Heart left ventricle (tissue), 16 donors: ENCODE measurements at regions not wholly inside any gene's neighbourhood (a gene's known extent, or its start where the extent isn't known, plus 50 kb on each side); places are given as distances from the start of the nearest gene placed in this dataset.
"Not testable (repeated sequence)": the region's sequence is repeated elsewhere in the genome, so short reads cannot be mapped to it uniquely, and the experiment has no call there.

Source experiments
- ATAC-seq, 4 donors: fragments of 200-7000 bp; cut with Tn5 transposase; one replicate each; pipeline ENCODE4 v1.9.1; 2020 to 2022; ENCODE audit warnings: moderate library complexity in 4 of 4, mild to moderate bottlenecking in 3 of 4, moderate number of reproducible peaks in 1 of 4
- DNase-seq, 5 donors: peaks; one replicate each; pipeline ENCODE4 v3.0.0-alpha.2; 2020
- H3K27ac ChIP-seq, 12 donors: fragments of 200-600 bp; sonication (generic) in 4 of 12; one replicate each; pipeline versions ENCODE4 v1.5.0 to v1.8.0; 2016 to 2022; ENCODE audit warnings: mild to moderate bottlenecking in 2 of 12
- H3K27me3 ChIP-seq, 9 donors: fragments of 200-600 bp; sonication (generic) in 2 of 9; one replicate each; pipeline versions ENCODE4 v1.5.1 to v1.8.0; 2016 to 2022; ENCODE audit warnings: mild to moderate bottlenecking in 3 of 9
- H3K36me3 ChIP-seq, 9 donors: fragments of 200-600 bp; sonication (generic) in 2 of 9; one replicate each; pipeline versions ENCODE4 v1.5.0 to v1.8.0; 2018 to 2022; ENCODE audit warnings: mild to moderate bottlenecking in 2 of 9
- H3K4me1 ChIP-seq, 12 donors: fragments of 200-600 bp; sonication (generic) in 4 of 12; one replicate each; pipeline versions ENCODE4 v1.5.0 to v1.8.0; 2016 to 2022; ENCODE audit warnings: mild to moderate bottlenecking in 3 of 12
- H3K4me3 ChIP-seq, 12 donors: fragments of 200-600 bp; sonication (generic) in 4 of 12; one replicate each; pipeline versions ENCODE4 v1.5.0 to v1.8.0; 2017 to 2022; ENCODE audit warnings: mild to moderate bottlenecking in 9 of 12, moderate library complexity in 4 of 12
- H3K9me3 ChIP-seq, 12 donors: fragments of 200-600 bp; sonication (generic) in 4 of 12; one replicate each; pipeline versions ENCODE4 v1.5.0 to v1.8.0; 2016 to 2022; ENCODE audit warnings: mild to moderate bottlenecking in 1 of 12
- POLR2A ChIP-seq, 2 donors: fragments of 450-650 bp; IDR thresholded peaks; one replicate each; pipeline ENCODE4 v1.6.1; 2017; ENCODE audit warnings: antibody characterized with exemption in 2 of 2, mild to moderate bottlenecking in 2 of 2, moderate library complexity in 2 of 2
- WGBS, 4 donors: extraction: QIAGEN DNeasy Blood & Tissue Kit in 2 of 4; methylation state at CpG; one replicate each; pipeline versions ENCODE4 v1.1.5 to v1.1.7; 2013 to 2018; 5-methylcytosine and 5-hydroxymethylcytosine counted together
- intact Hi-C, 10 donors: fragments of 100-400 bp; cut with DNase I; formaldehyde crosslinking; loops; one replicate each; pipeline versions ENCODE4 v1.11.1 to v1.14.2; 2022
- TF ChIP-seq, protein P1 (sequence below), 12 donors: fragments of 200-600 bp; sonication (generic) in 4 of 12; IDR thresholded peaks; one replicate each; pipeline versions ENCODE4 v1.5.0 to v1.8.0; 2018 to 2022; ENCODE audit warnings: antibody characterized with exemption in 12 of 12, mild to moderate bottlenecking in 5 of 12
- donor health status: ischemic (EF 13 %, LVEDD 7.1; RV severe dilation, severe dysfunction).
- donor health status: healthy with polysubstance abuse.
- donor health status: DM: no; HTN: yes; CAD: no.
- donor health status: DM: no; HTN: no; CAD: no.
- donor health status: ischemic (EF 25% LVEDD 6.9; RV normal size, moderate dysfunction).
- donor health status: ischemic (EF 25% LVEDD 5.7; RV mildly dilated, moderate dysfunction).
- donor health status: healthy.
- donor health status: DM: yes; HTN: yes; CAD: no.
- donor health status: ischemic (EF 35%, LVEDD 5.7; RV mildly dilated, moderate dysfunction).
- donor health status: nonischemic (EF 11% LVEDD 7.7; RV severe dilation, severe dysfunction).
- donor health status: DM: yes; HTN: yes; CAD: no.
- donor health status: PGD.
- donor health status: ischemic (EF 29% LVEDD 5.4; RV normal size, mild dysfunction).
- donor health status: nonischemic (EF 23%, LVEDD 6.1; RV moderate dilation, normal function).

DNA sequence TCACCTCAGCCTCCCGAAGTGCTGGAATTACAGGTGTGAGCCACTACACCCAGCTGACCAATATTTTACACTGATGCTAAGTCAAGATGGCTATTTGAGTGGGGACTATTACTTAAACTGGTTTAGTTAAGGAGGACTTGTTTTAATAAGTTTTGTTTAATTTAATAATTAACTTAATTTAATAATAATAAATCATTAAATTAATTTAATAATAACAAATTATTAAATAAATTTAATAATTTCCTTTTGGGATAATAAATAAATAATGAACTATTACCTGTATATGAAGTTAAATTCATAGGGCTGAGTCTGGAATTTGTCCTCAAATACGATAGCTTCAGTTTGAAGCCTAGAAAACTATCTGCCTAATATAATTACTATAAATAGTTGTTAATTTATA is 665.1 kb upstream of the COX7C start:
- intact Hi-C loops = no loop called here
- no peaks in the 10 kb centered on the region for H3K36me3 ChIP-seq
- H3K27ac ChIP-seq = no peak overlapping the region
- ATAC-seq (no peak), DNase-seq (no peak)
- H3K9me3 ChIP-seq = peaks cover 0 to 27% (median 1%) of the 10 kb centered on the region in 12 donors
- 82 to 88% (median 85%) methylated on average over 2 of the region's 2 CpGs for WGBS, 4 donors
- TF ChIP-seq POLR2A (IDR thresholded peaks at IDR 0.05) = no peak
- no peak overlapping the region for H3K4me3 ChIP-seq
- no peaks in the 10 kb centered on the region for H3K4me1 ChIP-seq
- H3K27me3 ChIP-seq = no peaks in the 10 kb centered on the region

GRCh38 chr5:85967681-85968080 is 650.1 kb upstream of the COX7C start:
- Histone ChIP-seq H3K36me3 (no peaks in the 10 kb centered on the region), H3K4me3 (no peak overlapping the region), H3K9me3 (no peaks in the 10 kb centered on the region), H3K27ac (no peak overlapping the region), H3K27me3 (no peaks in the 10 kb centered on the region), H3K4me1 (no peaks in the 10 kb centered on the region)
- 73 to 81% (median 79%) methylated on average over 4 of the region's 4 CpGs for WGBS, 4 donors
- no peak for ATAC-seq
- intact Hi-C loops = no loop called here
- no peak for TF ChIP-seq POLR2A (IDR thresholded peaks at IDR 0.05)
- TF ChIP-seq, protein P1, sequence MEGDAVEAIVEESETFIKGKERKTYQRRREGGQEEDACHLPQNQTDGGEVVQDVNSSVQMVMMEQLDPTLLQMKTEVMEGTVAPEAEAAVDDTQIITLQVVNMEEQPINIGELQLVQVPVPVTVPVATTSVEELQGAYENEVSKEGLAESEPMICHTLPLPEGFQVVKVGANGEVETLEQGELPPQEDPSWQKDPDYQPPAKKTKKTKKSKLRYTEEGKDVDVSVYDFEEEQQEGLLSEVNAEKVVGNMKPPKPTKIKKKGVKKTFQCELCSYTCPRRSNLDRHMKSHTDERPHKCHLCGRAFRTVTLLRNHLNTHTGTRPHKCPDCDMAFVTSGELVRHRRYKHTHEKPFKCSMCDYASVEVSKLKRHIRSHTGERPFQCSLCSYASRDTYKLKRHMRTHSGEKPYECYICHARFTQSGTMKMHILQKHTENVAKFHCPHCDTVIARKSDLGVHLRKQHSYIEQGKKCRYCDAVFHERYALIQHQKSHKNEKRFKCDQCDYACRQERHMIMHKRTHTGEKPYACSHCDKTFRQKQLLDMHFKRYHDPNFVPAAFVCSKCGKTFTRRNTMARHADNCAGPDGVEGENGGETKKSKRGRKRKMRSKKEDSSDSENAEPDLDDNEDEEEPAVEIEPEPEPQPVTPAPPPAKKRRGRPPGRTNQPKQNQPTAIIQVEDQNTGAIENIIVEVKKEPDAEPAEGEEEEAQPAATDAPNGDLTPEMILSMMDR (IDR thresholded peaks at IDR 0.05) = no peak
- DNase-seq = no peak

- Histone ChIP-seq H3K4me3 (no peak overlapping the region), H3K9me3 (no peaks in the 10 kb centered on the region), H3K36me3 (no peaks in the 10 kb centered on the region), H3K27ac (no peak overlapping the region), H3K27me3 (no peaks in the 10 kb centered on the region), H3K4me1 (no peaks in the 10 kb centered on the region)
- ATAC-seq (no peak), DNase-seq (no peak)
- no peak for TF ChIP-seq POLR2A (IDR thresholded peaks at IDR 0.05)
- TF ChIP-seq, protein P1 (IDR thresholded peaks at IDR 0.05) = no peak
- WGBS, 4 donors = 83 to 89% (median 88%) methylated on average over 4 of the region's 4 CpGs
- intact Hi-C loops = no loop called here
These were observed 645.2 kb upstream of the COX7C start for GRCh38 chr5:85972539-85972938.

GRCh38 chr5:85985167-85985566 is 632.6 kb upstream of the COX7C start:
- intact Hi-C loops = no loop called here
- Histone ChIP-seq H3K4me1 (no peaks in the 10 kb centered on the region), H3K27ac (no peak overlapping the region), H3K36me3 (no peaks in the 10 kb centered on the region), H3K27me3 (no peaks in the 10 kb centered on the region), H3K9me3 (peaks cover 0 to 7% (median 0%) of the 10 kb centered on the region in 12 donors), H3K4me3 (no peak overlapping the region)
- TF ChIP-seq, protein P1 (IDR thresholded peaks at IDR 0.05) = no peak
- TF ChIP-seq POLR2A (IDR thresholded peaks at IDR 0.05) = no peak
- 81 to 89% (median 88%) methylated on average over 1 of the region's 1 CpG for WGBS, 4 donors
- ATAC-seq (no peak), DNase-seq (no peak)

DNA sequence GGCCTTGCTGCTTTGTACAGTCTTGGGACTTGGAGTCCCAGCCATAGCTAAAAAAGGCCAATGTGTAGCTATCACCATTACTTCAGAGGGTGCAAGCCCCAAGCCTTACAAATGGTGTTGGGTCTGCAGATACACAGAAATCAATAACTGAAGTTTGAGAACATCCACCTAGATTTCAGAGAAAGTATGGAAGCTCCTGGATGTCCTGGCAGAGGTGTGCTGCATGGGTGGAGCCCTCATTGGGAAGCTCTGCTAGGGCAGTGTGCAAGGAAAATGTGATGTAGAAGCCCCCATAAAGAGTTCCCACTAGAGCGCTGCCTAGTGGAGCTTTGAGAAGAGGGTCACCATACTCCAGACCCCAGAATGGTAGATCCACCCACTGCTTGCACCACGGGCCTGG is 626.7 kb upstream of the COX7C start:
- no peaks in the 10 kb centered on the region for H3K36me3 ChIP-seq
- no peaks in the 10 kb centered on the region for H3K4me1 ChIP-seq
- H3K27me3 ChIP-seq = no peaks in the 10 kb centered on the region
- TF ChIP-seq, protein P1 (IDR thresholded peaks at IDR 0.05) = no peak
- TF ChIP-seq POLR2A (IDR thresholded peaks at IDR 0.05) = no peak
- no peak overlapping the region for H3K27ac ChIP-seq
- DNase-seq (no peak), ATAC-seq (no peak)
- intact Hi-C loops = loop anchor here in 1 of 10 donors (10.0 kb wide), 1 partner anchor 1914 kb away; no protein-coding TSS in a partner anchor
- peaks cover 0 to 19% (median 0%) of the 10 kb centered on the region in 12 donors for H3K9me3 ChIP-seq
- no peak overlapping the region for H3K4me3 ChIP-seq
- WGBS, 4 donors = 50 to 81% (median 71%) methylated on average over 2 of the region's 2 CpGs

DNA sequence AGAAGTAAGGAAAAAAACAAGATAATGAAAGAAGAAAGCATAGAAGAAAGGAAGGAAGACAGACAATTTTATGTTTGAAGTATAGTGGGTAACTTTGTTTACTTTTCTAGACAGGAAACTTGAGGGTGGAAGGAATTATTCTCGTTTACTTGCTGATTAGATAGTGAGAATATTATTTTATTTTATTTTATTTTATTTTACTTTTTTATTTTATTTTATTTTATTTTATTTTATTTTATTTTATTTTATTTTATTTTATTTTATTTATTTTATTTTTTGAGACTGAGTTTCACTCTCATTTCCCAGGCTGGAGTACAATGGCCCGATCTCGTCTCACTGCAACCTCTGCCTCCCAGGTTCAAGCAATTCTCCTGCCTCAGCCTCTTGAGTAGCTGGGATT is 623.1 kb upstream of the COX7C start:
- not testable (repeated sequence) for H3K27ac ChIP-seq, DNase-seq, H3K4me1 ChIP-seq, H3K4me3 ChIP-seq, ATAC-seq, H3K36me3 ChIP-seq, H3K27me3 ChIP-seq
- peaks cover 0 to 18% (median 1%) of the 10 kb centered on the region in 12 donors for H3K9me3 ChIP-seq
- intact Hi-C loops = loop anchor here in 1 of 10 donors (10.0 kb wide), 1 partner anchor 1910 kb away; no protein-coding TSS in a partner anchor
- WGBS, 4 donors = 75 to 81% (median 78%) methylated on average over 3 of the region's 3 CpGs
